22Rv1 (cell line): ENCODE measurements at regions not wholly inside any gene's neighbourhood (a gene's known extent, or its start where the extent isn't known, plus 50 kb on each side); places are given as distances from the start of the nearest gene placed in this dataset.

Experiments used
- H3K27ac ChIP-seq: fragments of 450-650 bp; 2 replicates; pipeline ENCODE4 v1.5.1; 2017
- ZFX ChIP-seq: fragments of 450-650 bp; IDR thresholded peaks from 2 replicates; pipeline ENCODE4 v1.6.1; 2017; ENCODE audit warnings: antibody characterized with exemption, borderline replicate concordance
- TF ChIP-seq, protein P1 (sequence below): fragments of 450-650 bp; IDR thresholded peaks from 2 replicates; pipeline ENCODE4 v1.5.1; 2017; ENCODE audit warnings: mild to moderate bottlenecking

DNA sequence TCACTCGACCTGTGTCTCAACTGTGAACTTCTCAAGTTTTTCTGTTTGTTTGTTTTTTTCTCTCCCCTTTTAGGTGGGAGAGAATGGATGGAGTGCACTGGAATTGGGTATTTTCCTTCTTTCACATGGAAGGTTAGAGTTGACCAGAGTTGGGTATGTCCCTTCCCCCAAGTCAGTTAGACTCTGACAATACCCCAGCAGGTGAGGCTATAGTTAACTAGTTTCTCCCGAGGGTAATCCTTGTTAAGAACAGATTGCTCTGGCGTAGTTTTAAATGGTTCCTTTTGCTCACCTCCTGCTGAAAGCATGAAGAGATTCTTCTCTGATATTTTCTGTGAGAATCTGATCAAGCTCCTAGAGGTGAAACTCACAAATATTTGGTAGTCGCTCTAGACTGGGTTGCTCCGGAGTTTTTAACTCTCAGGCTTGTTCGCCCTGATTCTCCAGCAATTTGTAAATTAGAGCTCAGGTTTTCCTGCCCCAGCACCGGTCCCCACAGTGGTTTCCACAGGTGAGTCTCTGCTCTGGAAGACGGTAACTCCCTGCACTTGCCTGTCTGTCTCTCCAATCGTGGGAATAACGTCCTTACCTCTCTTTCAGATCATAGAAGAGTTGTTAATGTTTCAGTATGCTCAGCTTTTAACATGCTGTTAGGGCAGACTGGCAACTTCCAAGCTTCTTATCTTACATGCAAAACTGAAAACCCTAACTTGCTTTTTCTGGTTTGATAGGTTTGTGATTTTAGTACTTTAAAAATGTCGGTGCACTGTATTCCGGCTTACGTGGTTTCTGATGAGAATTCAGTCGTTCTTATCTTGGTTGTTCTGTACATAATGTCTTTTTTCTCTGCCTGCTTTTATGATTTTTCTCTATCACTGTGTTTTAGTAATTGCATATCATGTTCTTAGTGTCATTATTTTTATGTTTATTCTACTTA is 111.2 kb upstream of the HIVEP1 start:
- no peak overlapping the region for H3K27ac ChIP-seq
- TF ChIP-seq ZFX: no peak
- TF ChIP-seq, protein P1, sequence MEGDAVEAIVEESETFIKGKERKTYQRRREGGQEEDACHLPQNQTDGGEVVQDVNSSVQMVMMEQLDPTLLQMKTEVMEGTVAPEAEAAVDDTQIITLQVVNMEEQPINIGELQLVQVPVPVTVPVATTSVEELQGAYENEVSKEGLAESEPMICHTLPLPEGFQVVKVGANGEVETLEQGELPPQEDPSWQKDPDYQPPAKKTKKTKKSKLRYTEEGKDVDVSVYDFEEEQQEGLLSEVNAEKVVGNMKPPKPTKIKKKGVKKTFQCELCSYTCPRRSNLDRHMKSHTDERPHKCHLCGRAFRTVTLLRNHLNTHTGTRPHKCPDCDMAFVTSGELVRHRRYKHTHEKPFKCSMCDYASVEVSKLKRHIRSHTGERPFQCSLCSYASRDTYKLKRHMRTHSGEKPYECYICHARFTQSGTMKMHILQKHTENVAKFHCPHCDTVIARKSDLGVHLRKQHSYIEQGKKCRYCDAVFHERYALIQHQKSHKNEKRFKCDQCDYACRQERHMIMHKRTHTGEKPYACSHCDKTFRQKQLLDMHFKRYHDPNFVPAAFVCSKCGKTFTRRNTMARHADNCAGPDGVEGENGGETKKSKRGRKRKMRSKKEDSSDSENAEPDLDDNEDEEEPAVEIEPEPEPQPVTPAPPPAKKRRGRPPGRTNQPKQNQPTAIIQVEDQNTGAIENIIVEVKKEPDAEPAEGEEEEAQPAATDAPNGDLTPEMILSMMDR: no peak

DNA sequence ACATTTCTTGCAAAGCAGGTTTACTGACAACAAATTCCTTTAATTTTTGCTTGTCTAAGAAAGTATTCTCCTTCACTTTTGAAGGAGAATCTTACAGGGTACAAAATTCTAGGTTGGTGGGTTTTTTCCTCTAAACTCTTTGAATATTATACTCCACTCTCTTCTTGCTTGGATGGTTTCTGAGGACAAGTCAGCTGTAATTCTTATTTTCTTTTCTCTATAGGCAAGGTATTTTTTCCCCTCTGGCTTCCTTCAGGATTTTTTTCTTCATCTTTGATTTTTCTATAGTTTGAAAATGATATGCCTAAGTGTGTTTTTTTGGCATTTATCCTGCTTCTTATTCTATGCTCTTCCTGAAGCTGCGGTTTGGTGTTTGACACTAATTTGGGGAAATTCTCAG is 112.5 kb upstream of the HIVEP1 start:
- TF ChIP-seq, protein P1: no peak
- no peak for TF ChIP-seq ZFX

DNA sequence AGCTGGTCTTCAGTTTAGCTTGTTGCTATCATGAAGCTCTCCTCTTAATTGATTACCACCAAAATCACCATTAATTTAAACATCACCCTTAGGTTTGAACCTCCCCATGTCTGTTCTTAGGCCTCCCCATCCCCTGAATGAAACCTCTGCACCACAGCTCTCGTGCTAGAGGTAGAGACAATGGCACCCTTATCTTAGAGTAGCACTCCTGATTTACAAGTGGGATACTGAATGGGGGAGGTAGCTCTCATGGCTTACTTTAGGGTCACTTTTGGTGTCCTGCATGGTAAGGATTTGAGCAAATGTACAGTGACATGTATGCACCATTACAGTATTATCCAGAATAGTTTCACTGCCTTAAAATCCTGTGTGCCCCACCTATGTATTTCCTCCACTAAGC is 115.6 kb upstream of the ADTRP start:
- TF ChIP-seq, protein P1: no peak
- TF ChIP-seq ZFX: no peak
- no peak overlapping the region for H3K27ac ChIP-seq

More for the DNA sequence above, 112.5 kb upstream of the HIVEP1 start:
- no peak overlapping the region for H3K27ac ChIP-seq

DNA sequence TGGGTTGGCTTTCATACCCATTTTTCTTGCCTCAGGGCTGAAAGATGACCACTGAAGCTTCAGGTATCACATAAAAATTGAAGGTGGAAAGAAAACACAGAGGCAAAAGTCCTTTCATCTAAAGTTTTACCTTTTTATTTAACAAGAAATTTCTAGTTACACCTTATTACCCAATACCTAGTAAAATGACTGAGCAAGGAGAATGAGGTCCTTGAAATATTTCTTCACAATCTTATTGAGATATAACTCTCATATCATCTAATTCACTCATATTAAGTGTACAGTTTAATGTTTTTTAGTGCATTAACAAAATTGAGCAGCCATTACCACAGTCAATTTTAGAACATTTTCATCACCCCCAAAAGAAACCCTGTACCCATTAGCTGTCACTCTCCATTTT is 112.9 kb upstream of the ADTRP start:
- TF ChIP-seq, protein P1: no peak
- no peak for TF ChIP-seq ZFX
- no peak overlapping the region for H3K27ac ChIP-seq

DNA sequence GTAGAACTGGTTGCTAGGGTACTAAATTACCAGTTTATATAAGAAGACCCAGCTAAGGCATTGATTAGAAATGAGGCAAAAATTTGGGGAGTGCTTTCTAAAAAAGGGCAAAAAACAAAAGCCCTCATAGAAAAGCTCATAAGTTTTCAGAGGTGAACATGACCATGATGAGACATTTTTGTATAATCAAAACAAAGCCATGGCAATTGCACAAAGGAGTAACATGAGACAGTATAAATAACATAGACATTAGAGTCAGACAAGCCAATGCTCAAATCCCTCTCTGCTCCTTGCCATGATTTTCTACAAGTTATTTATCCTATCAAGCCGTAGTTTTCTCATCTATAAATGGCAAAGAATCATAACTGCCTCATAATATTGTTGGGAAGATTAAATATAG is 112.2 kb upstream of the ADTRP start:
- no peak overlapping the region for H3K27ac ChIP-seq
- TF ChIP-seq, protein P1: no peak
- no peak for TF ChIP-seq ZFX

DNA sequence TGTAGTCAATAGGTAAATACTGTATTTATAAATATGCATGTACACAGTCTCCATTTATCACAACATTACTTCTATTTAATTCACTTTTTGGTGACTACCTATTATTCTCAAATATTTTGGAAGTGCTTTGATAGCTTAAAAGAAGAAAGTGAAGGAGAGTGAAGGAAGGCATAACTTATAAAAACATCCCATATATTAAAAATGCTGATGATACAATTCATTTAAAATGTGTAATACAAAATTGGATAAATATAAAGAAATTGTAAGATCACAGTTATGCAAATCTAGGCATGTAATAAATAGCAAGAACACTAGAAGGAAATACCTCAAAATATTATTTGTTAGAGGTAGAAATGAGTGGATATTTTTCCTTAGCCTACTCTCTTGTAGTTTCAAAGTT is 111.6 kb upstream of the ADTRP start:
- TF ChIP-seq, protein P1: no peak
- no peak for TF ChIP-seq ZFX
- no peak overlapping the region for H3K27ac ChIP-seq

DNA sequence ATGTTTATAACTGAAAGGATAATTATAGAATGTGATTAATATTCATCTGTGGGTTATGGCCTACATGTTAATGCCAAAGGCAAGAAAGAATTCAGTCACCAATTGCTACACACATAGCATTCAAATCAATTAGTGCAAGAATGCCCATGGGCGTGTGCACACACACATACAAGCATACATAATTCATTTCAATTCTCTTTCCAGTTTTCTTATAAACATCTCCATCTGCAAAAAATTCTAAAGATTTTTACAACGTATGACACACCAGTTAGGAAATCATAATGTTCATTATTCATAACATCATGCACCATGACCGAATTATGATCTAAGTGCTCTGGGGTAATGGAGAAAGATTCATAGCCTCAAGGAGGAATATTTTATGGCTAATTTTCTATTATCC is 111.0 kb upstream of the ADTRP start:
- no peak overlapping the region for H3K27ac ChIP-seq
- TF ChIP-seq, protein P1: no peak
- TF ChIP-seq ZFX: no peak
